Ammon's horn (tissue), 1 donor: ENCODE measurements at regions not wholly inside any gene's neighbourhood (a gene's known extent, or its start where the extent isn't known, plus 50 kb on each side); places are given as distances from the start of the nearest gene placed in this dataset.
"Not testable (repeated sequence)": the region's sequence is repeated elsewhere in the genome, so short reads cannot be mapped to it uniquely, and the experiment has no call there.

Source experiments
- DNase-seq: peaks from one replicate; pipeline ENCODE4 v3.0.0-alpha.2; 2016; ENCODE audit warnings: low spot score

- no peak for DNase-seq
These were observed 111.3 kb upstream of the PODXL start for GRCh38 chr7:131667699-131668098.

DNA sequence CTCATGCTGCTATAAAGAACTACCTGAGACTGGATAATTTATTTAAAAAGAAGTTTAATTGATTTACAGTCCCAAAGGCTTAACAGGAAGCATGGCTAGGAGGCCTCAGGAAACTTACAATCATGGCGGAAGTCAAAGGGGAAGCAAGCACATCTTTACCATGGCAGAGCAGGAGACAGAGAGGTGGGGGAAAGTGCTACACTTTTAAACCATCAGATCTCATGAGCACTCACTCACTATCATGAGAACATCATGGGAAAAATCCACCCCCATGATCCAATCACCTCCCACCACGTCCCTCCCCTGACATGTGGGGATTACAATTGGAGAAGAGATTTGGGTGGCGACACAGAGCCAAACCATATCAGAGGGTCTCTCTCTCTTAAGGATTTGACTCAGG lies 108.6 kb upstream of the PODXL start:
- DNase-seq: no peak

- no peak for DNase-seq
These were observed 108.1 kb upstream of the PODXL start for GRCh38 chr7:131664570-131664969.

- not testable (repeated sequence) for DNase-seq
These were observed 106.0 kb upstream of the PODXL start for GRCh38 chr7:131662301-131662873.

DNA sequence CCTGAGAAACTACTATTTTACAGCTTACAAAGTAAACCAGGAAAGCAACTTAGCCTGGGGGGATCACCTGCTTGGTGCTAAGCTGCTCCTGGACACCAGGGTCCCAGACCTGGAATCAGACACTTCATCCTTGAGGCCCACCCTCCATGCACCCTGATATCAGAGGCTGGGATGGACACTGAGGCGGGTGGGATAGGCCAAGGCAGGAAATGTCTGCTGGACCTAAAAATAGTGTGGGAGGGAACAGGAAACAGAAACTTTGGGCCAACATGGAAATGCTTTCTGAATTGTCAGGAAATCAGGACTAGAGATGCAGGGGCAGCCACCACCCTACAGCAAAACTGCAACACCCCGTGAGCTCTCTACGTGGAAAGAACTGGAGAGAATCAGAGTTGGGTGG lies 101.5 kb upstream of the PODXL start:
- no peak for DNase-seq

- DNase-seq: no peak
These were observed 100.7 kb upstream of the PODXL start for GRCh38 chr7:131656980-131657723.

GRCh38 chr7:131655866-131656265 lies 99.4 kb upstream of the PODXL start:
- no peak for DNase-seq

DNA sequence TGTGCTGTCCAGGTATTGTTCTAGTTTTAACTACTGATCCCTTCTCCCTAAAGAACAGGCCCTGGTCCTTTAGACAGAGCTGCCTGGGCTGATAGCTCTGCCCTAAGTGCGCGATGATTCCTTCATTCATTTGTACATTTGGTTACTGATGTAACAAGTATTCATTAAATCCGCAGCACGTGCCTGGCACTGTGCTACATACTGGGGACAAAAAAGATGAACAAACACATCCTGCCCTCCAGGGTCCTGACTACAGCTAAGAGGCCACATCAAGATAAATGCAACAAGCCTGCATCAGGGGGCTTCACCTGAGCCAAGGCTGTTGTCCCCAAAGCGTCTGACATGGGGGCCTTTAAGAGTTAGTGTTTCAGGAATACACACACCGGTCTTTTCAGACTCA lies 99.0 kb upstream of the PODXL start:
- DNase-seq: no peak

DNA sequence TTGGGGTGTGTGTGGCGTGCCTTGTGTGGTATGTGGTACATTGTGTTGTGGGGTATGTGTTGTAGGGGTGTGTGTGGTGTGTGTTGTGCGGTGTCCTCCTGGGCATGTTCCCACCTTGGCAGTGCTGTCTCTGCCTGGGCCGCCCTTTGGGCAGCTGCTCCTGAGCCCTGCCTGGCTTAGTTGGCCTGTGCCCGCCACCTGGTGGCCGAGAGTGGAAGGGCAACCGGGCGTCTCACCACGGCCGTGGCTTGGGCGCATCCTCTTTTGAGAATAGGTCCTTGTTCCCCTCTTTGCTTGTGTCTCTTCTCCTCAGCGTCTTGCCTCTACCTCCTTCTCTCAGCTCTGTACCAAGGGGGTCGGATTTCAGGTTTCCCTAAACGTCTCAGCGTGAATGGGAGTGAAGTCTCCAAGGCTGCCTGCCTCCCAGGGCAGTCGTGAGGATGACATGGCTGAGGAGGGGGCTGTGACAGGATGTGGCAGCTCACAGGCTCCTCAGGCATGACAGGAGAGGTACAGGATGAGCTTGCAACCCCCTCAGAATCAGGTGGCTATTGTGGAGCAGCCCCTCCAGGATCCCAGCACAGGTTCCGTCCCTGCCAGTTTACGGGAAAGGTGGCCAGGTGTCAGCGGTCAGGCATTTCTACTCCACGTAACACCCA lies 98.4 kb upstream of the PODXL start:
- DNase-seq: peak; percentile 83

DNA sequence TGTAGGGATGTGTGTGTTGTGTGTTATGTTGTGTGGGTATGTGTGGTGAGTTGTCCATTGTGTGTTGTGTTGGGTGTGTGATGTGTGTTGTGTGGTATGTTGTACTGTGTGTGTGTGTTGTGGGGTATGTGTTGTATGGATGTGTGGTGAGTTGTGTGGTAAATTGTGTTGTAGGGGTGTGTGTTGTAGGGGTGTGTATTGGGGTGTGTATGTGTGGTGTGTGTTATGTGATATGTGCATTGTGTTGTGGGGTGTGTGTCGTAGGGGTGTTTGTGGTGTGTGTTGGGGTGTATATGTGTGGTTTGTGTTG lies 97.8 kb upstream of the PODXL start:
- no peak for DNase-seq

- DNase-seq: no peak
These were observed 97.2 kb upstream of the PODXL start for GRCh38 chr7:131653418-131654248.

- no peak for DNase-seq
These were observed 96.5 kb upstream of the PODXL start for GRCh38 chr7:131652934-131653333.

- DNase-seq: no peak
These were observed 95.8 kb upstream of the PODXL start for GRCh38 chr7:131652194-131652593.

GRCh38 chr7:131649879-131650278 lies 93.5 kb upstream of the PODXL start:
- DNase-seq: no peak

DNA sequence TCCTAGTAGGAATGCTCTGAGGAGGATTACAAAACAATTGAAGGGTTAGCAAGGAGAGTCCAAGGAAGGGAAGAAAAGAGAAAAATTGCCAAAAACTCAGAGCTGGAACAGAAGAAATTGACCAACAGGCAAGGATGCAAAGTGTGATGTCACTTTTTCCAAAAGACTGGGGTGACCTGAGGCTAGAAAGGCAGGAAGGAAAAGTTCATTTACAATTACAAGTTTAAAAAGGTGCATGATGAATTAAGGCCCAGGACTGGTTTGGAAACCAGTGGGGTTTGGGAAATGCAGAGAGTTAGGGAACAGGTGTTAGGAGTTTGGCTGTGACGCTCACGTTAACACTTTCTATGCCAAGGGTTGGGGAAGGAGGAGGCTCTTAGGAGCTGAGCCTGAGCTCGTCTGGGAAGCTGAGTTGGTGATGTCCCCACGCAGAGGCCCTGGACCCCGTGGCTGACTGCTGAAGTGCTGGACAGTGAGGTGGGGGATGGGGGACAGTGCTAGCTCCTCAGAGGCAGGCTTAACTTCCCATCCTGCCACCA lies 92.6 kb upstream of the PODXL start:
- no peak for DNase-seq

- DNase-seq: no peak
These were observed 92.1 kb upstream of the PODXL start for GRCh38 chr7:131648491-131648890.

GRCh38 chr7:131646203-131646602 lies 89.8 kb upstream of the PODXL start:
- no peak for DNase-seq

DNA sequence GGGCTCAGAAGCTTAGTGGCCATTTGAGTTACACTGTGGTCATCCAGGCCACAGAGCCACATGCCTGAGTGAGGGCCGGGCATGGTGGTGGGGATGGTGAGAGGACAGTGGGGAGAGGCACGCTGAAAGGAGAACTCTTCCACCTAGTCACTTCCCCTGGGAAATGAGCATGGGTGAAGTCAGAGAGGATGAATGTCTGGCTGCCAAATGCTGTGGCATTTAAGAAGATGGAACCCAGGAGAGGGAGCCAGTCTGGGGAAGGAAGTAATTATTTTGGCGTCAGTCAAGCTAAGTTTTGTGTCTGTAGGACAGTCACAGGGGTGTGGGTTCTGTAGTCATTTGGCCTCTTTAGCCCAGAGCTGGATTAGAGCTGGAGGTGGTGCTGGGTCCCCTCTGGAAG lies 86.0 kb upstream of the PODXL start:
- DNase-seq: no peak

GRCh38 chr7:131640686-131641085 lies 84.3 kb upstream of the PODXL start:
- DNase-seq: no peak

GRCh38 chr7:131638641-131639430 lies 82.4 kb upstream of the PODXL start:
- DNase-seq: no peak

- DNase-seq: no peak
These were observed 81.4 kb upstream of the PODXL start for GRCh38 chr7:131637859-131638258.

DNA sequence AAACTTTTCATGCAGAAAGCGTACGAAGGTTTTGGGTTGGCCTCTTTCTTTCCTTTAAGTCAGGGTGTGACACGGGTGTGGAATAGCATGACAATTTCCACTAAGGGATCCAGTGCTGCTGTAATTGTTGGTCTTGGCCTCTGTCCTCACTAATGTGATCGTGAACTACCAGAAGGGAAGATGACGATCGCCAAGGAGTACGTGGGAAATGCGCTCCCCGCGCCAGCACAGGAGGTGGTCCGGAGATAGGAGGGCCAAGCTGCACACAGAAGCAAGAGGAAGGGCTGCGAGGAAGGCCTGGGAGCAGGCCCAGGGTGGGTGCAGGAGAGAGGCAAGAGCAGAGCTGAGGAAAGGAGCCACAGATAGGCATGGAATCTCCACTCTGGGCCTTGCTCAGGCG lies 79.7 kb upstream of the PODXL start:
- DNase-seq: no peak
